AG20443 (cell line): ENCODE measurements at regions not wholly inside any gene's neighbourhood (a gene's known extent, or its start where the extent isn't known, plus 50 kb on each side); places are given as distances from the start of the nearest gene placed in this dataset.
"Not testable (repeated sequence)": the region's sequence is repeated elsewhere in the genome, so short reads cannot be mapped to it uniquely, and the experiment has no call there.

Source experiments
- DNase-seq: peaks from one replicate; pipeline ENCODE4 v3.0.0; 2012; ENCODE audit warnings: low spot score, mixed read lengths

GRCh38 chr4:103996637-103997036, 276.9 kb upstream of the TACR3 start:
- peak; percentile 31 for DNase-seq

GRCh38 chr4:103996064-103996463, 276.3 kb upstream of the TACR3 start:
- no peak for DNase-seq

- no peak for DNase-seq
Measured at GRCh38 chr4:103994059-103994458, 274.3 kb upstream of the TACR3 start.

DNA sequence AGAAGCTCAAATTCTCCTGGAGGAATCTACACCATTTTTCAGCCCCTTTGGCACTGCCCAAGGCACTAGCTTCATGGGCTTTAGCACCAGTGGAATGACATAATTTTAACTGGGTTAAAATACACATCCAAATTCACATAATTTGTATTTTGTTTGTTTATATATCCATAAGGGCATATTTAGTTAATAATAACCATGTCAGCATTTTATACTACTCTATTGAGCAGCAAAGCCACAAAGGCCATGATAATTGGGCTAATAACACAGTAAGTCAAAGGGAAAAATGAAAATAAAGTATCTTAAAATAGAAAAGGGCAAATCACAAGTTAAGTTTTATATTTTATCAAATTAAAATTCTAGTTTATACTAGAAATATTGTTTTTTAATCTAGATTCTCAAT, 262.7 kb upstream of the TACR3 start:
- no peak for DNase-seq

DNA sequence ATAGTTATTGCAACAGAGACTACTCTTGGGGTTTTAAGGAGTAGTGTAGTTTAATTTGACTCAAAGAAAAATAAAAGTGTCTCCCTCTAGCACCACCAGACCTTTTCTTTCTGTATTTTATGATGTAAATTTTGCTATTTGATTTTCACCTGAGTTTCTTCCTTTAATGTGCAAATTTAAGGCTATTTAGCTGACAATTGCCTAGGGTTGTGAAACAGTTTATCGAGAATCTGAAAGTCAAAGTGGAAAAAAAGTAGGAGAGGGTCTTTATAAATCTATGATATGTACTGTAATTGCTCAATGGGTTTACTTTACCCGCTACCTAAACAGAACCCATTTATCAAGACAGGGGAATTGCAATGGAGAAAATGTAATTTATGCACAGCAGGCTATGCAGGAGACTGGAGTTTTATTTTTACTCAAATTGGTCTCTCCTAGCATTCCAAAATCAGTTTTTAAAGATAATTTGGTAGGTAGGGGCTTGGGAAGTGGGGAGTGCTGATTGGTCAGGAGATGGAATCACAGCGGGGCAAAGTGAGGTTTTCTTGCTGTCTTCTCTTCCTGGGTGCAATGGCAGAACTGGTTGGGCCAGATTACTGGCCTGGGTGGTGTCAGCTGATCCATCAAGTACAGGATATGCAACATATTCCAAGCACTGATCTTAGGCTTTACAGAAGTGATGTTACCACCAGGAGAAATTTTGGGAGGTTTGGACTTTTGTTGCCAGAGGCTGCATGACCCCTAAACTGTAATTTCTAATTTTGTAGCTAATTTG, 228.6 kb upstream of the TACR3 start:
- no peak for DNase-seq

- no peak for DNase-seq
Measured at GRCh38 chr4:103947617-103948016, 227.8 kb upstream of the TACR3 start.

- DNase-seq = not testable (repeated sequence)
Measured at GRCh38 chr4:103946621-103947268, 227.0 kb upstream of the TACR3 start.

DNA sequence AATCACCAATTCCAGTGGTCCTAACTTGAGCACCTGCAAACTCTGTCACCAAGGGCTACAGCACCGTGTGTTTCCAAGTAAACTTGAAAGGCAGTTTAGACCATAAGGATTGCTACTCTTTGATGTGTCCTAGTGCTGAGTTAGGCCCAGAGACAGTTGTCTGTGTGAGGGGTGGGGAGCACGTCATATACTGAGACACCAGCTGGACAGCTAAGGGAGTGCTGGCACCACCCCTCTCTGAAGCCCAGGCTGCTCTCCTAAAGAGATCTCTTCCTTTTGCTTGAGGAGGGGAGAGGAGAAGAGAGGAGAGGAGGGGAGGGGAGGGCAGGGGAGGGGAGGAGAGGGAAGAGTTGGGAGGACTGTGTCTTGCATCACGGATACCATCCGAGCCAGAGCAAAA, 218.7 kb upstream of the TACR3 start:
- no peak for DNase-seq

DNA sequence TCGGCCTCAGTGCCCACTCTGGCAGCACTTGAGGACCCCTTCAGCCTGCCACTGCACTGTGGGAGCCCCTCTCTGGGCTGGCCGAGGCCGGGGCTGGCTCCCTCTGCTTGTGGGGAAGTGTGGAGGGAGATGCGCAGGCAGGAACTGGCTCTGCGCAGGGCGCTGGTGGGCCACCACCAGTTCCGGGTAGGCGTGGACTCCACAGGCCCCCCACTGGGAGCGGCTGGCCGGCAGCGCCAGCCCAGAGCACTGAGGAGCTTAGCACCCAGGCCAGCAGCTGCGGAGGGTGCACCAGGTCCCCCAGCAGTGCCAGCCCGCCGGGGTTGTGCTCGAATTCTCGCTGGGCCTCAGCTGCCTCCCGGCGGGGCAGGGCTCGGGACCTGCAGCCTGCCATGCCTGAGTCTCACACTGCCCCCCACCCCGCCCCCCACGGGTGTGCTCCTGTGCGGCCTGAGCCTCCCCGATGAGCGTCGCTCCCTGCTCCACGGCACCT, 216.9 kb upstream of the TACR3 start:
- no peak for DNase-seq

DNA sequence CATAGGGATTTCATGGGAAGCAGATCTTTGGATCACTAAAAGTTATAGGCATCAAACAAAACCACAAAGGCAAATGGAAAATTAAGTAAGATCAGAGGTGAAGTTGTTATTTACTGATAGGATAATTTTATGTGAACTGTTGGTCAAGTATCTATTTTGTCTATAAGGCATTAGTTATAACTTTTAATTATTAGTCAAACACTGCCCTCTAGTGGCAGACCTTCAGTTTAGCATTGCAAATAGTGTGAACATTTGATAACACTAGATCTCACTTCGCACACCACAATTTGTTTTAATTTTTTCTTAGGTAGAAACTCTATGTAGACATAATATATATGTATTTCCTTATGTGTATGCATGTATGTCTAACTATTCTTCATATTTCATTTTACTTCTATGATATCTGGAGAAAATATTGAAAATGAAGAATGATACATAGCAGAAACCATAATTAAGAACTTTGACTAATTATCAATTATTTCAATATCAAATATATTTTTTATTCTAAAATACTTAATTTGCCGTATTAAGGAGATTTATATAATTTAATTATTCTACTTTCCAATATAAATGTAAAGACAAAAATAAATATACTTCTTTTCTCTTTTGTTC, 214.5 kb upstream of the TACR3 start:
- peak; percentile 26 for DNase-seq

DNA sequence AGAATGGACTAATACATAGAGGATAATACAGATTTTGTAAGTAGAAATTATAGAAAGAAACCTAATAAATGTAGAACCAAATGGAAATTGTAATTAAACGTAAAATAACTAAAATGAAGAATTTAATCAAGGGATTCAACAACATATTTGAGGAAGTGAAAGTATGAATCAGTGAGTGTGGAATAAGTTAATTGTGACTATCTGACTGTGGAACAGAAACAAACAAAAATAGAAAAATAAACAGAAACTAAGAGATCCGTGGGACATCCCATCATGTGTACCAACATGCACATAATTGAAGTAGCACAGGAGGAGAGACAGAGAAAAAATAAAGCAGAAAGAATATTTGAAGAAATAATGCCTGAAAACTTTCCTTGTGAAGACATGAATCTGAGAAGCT, 208.6 kb upstream of the TACR3 start:
- no peak for DNase-seq

- no peak for DNase-seq
Measured at GRCh38 chr4:103923551-103923950, 203.8 kb upstream of the TACR3 start.

DNA sequence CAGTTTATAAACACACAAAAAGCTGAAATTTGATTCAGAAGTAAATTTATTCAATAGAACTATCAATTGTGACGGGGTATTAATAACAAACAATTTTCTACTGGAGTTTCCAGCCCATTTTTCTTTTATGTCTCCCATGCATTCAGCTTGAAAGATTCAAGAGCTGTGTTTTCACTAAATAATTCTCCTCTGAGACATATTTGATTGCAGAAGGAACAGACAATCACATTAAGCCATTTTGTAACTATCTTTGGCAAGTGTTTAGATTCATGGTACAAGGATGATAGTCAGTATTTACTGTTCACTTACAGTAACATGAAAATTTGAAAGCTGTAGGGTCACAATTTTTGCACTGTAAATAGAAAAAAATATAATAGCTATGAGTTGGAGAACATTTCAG, 198.4 kb upstream of the TACR3 start:
- no peak for DNase-seq

DNA sequence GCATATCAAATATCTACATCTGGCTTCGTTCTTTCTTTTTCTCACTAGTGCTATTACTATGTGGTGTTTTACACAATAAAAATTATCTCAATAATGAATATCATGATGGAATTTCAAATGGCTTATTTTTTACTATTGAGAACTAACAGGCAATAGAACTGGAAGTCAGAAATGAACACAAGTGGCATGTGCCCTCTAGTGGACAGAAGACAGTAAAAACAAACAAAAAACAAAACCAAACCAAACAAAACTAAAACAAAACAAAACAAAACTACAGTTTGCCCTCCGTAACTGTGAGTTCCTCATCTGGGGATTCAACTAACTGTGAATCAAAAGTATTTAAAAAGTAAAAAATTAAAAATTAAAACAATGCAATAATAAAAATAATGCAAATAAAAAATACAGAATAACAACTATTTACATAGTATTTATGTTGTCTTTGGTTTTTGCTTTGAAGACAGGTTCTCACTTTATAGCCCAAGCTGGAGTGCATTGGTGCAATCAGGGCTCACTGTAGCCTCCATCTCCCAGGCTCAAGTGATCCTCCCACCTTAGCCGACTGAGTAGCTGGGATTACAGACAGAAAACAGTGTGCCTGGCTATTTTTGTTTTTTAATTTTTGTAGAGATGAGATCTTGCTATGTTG, 195.6 kb upstream of the TACR3 start:
- peak; percentile 28 for DNase-seq

GRCh38 chr4:103907414-103907813, 187.6 kb upstream of the TACR3 start:
- DNase-seq = no peak

- DNase-seq = no peak
Measured at GRCh38 chr4:103904123-103904522, 184.3 kb upstream of the TACR3 start.

GRCh38 chr4:103902730-103903129, 182.9 kb upstream of the TACR3 start:
- DNase-seq = no peak

GRCh38 chr4:103895876-103896465, 176.2 kb upstream of the TACR3 start:
- DNase-seq = no peak

- DNase-seq = no peak
Measured at GRCh38 chr4:103892586-103892985, 172.8 kb upstream of the TACR3 start.

DNA sequence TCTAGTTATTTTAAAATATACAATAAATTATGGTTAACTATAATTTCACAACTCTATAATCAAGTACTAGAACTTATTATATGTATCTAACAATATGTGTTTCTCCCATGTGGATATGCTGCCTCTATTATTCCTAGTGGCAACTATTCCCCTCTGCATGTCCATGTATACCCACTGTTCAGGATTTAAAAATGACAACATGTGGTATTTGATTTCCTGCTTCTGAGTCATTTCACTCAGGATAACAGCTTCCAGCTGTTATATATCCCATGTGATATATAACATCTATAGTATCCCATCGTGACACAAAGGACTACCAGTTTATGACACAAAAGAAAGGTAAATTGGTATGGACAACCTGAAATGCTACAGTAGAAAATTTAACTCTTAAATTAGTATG, 167.4 kb upstream of the TACR3 start:
- DNase-seq = no peak

- DNase-seq = no peak
Measured at GRCh38 chr4:103885152-103885551, 165.4 kb upstream of the TACR3 start.

GRCh38 chr4:103867311-103867710, 147.5 kb upstream of the TACR3 start:
- DNase-seq = no peak
